GM18508 (cell line): ENCODE measurements at regions not wholly inside any gene's neighbourhood (a gene's known extent, or its start where the extent isn't known, plus 50 kb on each side); places are given as distances from the start of the nearest gene placed in this dataset.

ENCODE experiments used
- ATAC-seq: cut with Tn5 transposase; IDR thresholded peaks from one replicate; pipeline ENCODE4 v1.9.1; 2021; ENCODE audit warnings: moderate number of reproducible peaks; ENCODE audit not compliant: insufficient read depth, unreplicated experiment

GRCh38 chr5:88545338-88545737, 276.7 kb upstream of the TMEM161B start:
- ATAC-seq = no peak

GRCh38 chr5:88544671-88545070, 276.0 kb upstream of the TMEM161B start:
- no peak for ATAC-seq

DNA sequence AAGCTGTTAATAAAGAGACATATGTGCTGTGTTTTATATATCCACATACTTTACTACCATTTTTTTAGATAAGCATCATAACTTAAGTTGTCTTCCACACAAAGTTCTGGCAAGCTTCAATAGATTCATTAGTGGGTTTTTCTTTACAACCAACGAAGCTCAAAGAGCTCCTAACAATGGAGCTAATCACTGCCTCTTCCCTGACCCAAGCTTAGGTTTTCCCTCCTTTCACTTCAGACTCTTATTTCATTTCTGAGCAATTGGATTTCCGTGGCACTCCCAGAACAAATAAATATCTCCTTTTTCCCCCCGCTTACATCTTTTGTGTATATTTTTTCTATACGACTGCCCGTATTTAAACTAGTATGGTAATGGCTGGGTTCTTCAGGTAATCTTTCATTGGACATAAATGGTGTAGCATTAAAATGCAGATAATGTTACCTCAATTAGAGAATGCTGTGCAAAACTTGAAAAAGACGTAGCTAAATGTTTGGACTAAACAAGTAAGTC, 275.5 kb upstream of the TMEM161B start:
- no peak for ATAC-seq

DNA sequence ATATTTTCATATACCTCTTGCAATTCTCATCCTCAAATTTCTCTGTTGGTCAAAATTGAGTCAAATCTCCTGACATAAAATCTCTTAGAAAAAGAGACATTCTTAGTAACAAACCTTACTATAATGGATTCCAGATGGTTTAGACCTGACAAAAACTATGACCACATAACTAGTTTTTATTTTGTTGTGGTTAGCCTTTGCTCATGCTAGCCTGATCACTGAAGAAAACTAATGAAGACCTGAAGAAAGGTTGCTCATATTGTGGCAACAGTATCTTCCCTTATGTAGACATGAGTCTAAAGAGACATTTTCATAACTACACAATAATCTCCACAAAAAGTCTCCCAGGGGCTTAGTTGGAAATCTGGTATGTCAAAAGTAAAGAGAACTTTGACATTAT, 274.1 kb upstream of the TMEM161B start:
- ATAC-seq = no peak

DNA sequence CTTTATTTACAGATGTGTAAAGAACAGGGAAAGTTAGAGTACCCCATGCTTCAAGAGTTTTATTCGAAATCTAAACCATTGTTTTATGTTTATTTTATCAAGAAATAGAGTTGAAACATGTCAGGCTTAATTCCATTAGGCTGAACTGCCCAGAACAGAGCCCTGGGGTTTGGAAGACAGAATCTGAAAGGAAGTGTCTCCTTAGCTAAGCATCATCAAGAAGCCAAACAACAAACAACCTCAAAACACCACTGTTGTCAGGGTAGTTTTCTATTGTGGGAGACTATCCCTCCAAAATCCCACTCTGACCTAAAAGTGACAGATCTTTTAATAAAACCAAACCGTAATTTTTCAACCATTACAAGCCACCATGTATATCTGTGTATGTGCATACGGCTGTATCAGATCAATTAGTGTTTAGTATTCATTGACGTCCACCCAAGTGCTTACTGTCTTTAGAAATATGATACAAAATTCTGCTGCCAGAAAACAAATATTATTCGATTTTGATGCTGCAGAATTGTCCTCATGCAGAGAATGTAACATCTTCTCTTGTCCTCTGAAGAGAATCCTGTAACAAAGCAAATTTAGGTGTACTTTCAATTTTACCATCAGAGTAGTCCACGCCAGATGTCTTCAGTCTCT, 271.9 kb upstream of the TMEM161B start:
- no peak for ATAC-seq

GRCh38 chr5:88539693-88540365, 271.2 kb upstream of the TMEM161B start:
- no peak for ATAC-seq

- ATAC-seq = no peak
These were observed 270.4 kb upstream of the TMEM161B start for GRCh38 chr5:88539026-88539425.

DNA sequence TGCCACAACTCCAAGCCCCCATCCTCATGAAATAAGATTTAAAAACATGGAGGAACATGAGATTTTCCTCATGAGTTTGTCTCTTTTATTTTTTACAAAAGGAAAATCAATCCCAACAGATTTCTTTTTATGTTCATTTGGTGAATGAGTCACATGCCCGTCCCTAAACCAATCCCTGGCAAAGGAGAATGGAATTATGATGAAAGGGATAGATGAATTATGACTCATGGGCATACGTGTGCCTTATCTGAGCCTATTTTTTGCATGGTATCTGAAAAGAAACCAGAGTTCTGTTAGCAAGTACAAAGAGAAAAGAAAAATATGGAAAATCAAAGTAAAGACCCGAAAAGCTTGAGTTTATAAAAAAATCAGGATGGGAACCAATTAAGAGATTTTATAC, 267.5 kb upstream of the TMEM161B start:
- no peak for ATAC-seq

- no peak for ATAC-seq
These were observed 256.3 kb upstream of the TMEM161B start for GRCh38 chr5:88524941-88525340.

DNA sequence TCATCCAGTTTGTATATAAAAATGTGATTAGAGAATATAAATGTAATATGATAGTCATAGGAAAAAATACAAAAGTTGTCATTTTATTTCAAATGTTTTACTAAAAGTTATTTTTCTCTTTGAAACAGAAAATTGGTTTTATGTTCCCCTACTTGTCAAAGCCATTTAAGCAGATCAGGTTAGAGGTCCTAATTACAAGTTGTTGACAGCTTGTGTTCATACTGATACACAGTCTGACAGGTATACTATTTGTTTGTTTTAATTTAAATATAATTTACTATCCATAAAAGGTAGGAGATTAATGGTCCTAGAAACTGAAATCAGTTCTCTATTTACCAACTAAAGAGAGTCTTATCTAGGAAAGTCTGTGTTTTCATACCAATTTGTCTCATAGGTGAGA, 250.4 kb upstream of the TMEM161B start:
- no peak for ATAC-seq

DNA sequence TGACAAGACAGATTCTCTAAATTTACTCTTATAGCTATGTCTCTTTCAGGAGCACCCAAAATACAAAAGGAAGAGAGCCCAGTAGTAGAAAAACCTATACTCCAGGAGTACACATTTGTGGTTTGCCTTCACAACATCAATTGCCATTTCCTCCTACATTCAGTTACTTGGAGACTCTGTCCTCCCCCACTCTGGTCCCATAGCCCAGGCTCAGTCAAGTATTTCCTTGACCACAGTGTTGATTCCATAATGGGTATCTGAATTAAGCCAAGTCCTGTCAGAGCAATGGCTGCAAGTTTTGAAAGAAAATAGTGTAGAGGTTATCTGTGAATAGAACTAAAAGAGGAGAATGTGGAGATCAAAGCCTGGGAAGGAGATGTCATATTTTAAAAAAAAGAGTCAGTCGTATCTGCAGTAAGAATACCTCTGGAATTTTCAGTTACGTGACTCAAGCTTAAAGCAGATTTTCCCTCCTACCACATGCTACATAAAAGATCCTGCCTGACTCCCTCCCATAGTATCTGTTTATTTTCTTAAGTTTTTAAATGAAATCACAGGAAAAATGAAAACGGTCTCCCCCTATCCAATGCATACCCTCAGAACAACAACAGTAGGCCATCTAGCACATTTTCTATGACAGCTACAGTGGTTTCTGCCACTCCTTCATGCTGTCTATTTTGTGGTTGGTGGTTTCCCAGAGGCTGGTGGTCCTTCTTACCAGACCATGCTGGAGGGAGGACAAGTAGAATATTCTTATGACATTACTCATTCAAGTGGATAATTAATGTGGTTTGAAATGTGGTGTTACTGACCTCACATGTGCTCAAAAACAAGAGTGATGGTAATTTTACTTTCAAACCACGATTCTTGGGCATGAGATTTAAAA, 249.7 kb upstream of the TMEM161B start:
- no peak for ATAC-seq

GRCh38 chr5:88515881-88516819, 247.5 kb upstream of the TMEM161B start:
- ATAC-seq = no peak

DNA sequence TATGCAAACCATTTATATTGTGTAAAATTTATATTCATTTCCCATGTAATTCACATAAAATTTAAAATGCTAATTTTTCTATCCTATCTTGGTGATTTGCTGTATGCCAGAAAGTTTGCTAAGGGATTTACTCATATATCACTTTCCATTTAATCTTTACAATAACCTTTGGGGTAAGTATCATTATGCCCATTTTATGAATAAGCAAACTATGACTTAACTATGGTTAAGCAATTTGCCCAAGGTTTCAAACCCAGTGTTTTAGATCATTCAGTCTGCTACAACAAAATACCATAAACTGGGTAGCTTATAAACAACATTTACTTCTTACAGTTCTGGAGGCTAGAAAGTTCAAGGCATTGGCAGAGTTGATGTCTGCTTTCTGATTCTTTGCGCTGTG, 246.4 kb upstream of the TMEM161B start:
- no peak for ATAC-seq

- ATAC-seq = no peak
These were observed 240.8 kb upstream of the TMEM161B start for GRCh38 chr5:88509403-88509802.

GRCh38 chr5:88507261-88507660, 238.6 kb upstream of the TMEM161B start:
- no peak for ATAC-seq

DNA sequence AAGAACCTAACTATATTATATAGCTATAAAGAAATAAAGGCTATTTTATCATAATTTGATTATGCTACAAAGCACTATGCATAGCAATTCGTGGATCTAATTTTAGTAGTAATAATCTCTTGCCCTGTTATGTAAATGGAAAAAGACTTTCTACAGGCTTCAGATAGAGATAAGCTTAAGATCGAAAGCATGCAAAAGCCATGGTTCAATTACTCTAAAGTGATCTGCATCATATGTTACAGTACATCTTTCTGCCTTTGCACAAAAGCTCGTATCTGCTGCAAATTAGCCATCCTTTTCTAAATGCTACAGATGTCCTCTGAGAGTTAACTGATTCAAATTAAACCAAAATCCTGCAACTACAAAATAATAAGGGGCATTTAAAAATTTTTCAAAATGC, 234.8 kb upstream of the TMEM161B start:
- no peak for ATAC-seq

DNA sequence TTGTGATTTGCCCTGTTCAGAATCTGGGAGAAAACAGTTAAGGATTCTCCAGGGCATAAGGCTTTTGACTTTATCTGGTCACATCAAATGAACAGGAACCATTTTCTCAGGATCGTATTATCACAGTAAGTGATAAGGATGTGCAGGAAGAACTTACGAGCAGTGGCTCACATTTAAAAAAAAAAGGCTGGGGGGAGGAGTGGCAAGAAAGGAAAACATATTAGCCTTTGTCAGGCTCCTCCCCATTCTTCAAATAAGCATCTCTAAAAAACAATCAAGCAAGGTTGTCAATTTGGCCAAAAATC, 234.3 kb upstream of the TMEM161B start:
- ATAC-seq = no peak

GRCh38 chr5:88502179-88503040, 233.8 kb upstream of the TMEM161B start:
- peak; percentile 90 for ATAC-seq

DNA sequence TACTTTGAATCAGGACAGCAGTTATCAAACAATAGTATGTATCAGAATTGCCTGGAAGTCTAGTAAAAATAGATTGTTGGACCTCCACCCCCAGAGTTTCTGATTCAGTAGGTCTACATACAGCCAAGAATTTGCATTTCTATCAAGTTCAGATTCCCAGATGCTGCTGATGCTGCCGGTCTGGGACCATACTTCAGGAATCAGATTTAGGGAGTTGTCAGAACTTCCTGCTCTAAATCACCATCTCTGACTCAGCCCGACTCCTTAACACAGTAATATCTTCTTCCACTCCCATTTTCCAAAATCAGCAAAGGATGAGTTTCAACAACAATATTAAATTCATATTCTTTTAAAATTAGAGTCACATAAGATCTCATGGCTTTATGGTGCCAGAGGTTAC, 227.2 kb upstream of the TMEM161B start:
- no peak for ATAC-seq
